ENCODE measurements at regions not wholly inside any gene's neighbourhood (a gene's known extent, or its start where the extent isn't known, plus 50 kb on each side); places are given as distances from the start of the nearest gene placed in this dataset.

DNA sequence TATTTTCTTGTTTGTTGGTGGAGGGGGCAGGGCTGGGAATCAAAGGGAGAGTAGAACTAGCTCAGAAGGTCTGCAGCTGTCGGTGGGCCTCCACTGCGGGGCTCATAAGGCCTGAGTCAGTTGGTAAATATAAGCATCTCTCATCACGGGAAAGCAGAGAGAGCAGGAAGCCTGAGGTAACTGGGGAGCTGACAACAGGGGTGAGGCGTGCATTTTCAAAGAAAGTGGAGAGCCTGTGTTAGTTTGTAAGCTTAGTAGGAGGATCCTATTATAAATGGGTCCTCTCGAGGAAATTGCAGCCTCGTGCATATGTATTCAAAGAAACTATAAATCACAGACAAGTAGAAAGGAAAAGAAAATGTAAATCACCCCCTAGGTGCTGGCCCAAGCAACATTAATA is 221.0 kb upstream of the CDH13 start:
- Histone ChIP-seq H3K27me3 (ENCODE audit: control insufficient read depth, insufficient read depth, low read length) (no peaks in the 10 kb centered on the region), H3K36me3 (ENCODE audit: control insufficient read depth, insufficient read depth, low read length) (no peaks in the 10 kb centered on the region), H3K4me3 (ENCODE audit: low read depth, low read length) (no peak overlapping the region)
- CTCF ChIA-PET, result no interaction called here
- POLR2A ChIA-PET, result no interaction called here
- no peak for DNase-seq (ENCODE audit: low read depth)
- TF ChIP-seq, protein P1, sequence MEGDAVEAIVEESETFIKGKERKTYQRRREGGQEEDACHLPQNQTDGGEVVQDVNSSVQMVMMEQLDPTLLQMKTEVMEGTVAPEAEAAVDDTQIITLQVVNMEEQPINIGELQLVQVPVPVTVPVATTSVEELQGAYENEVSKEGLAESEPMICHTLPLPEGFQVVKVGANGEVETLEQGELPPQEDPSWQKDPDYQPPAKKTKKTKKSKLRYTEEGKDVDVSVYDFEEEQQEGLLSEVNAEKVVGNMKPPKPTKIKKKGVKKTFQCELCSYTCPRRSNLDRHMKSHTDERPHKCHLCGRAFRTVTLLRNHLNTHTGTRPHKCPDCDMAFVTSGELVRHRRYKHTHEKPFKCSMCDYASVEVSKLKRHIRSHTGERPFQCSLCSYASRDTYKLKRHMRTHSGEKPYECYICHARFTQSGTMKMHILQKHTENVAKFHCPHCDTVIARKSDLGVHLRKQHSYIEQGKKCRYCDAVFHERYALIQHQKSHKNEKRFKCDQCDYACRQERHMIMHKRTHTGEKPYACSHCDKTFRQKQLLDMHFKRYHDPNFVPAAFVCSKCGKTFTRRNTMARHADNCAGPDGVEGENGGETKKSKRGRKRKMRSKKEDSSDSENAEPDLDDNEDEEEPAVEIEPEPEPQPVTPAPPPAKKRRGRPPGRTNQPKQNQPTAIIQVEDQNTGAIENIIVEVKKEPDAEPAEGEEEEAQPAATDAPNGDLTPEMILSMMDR (IDR thresholded peaks at IDR 0.05; ENCODE audit: insufficient read depth, low read depth, low read length), result no peak

GRCh38 chr16:82404586-82405315 is 222.0 kb upstream of the CDH13 start:
- TF ChIP-seq, protein P1 (IDR thresholded peaks at IDR 0.05; ENCODE audit: insufficient read depth, low read depth, low read length), result no peak
- no peaks in the 10 kb centered on the region for H3K27me3 ChIP-seq (ENCODE audit: control insufficient read depth, insufficient read depth, low read length)
- H3K36me3 ChIP-seq (ENCODE audit: control insufficient read depth, insufficient read depth, low read length), result no peaks in the 10 kb centered on the region
- ChIA-PET POLR2A (no interaction called here), CTCF (no interaction called here)
- H3K4me3 ChIP-seq (ENCODE audit: low read depth, low read length), result no peak overlapping the region
- DNase-seq (ENCODE audit: low read depth), result no peak

GRCh38 chr16:82402665-82403218 is 224.0 kb upstream of the CDH13 start:
- TF ChIP-seq, protein P1 (IDR thresholded peaks at IDR 0.05; ENCODE audit: insufficient read depth, low read depth, low read length), result no peak
- ChIA-PET CTCF (no interaction called here), POLR2A (no interaction called here)
- H3K27me3 ChIP-seq (ENCODE audit: control insufficient read depth, insufficient read depth, low read length), result no peaks in the 10 kb centered on the region
- DNase-seq (ENCODE audit: low read depth), result no peak
- no peaks in the 10 kb centered on the region for H3K36me3 ChIP-seq (ENCODE audit: control insufficient read depth, insufficient read depth, low read length)
- H3K4me3 ChIP-seq (ENCODE audit: low read depth, low read length), result no peak overlapping the region

DNA sequence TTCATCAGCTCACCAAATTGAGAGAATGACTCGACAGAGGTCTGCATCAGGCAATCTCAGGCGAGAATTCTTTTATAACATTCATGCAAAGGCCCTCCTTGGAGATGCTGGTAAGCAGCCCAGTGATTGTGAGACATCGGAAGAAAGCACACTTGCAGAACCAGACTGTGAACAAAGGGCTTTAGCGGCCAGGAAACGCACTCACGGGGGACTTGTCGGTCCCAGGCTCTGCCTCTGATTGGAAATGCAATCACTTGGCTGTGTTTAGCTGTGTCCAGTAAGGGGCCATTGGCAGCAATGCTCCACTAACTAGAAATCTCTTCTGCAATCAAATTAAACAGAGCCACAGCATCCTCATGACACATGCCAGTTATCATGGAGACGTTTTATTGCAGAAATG is 226.7 kb upstream of the CDH13 start:
- POLR2A ChIA-PET, result no interaction called here
- Histone ChIP-seq H3K4me3 (ENCODE audit: low read depth, low read length) (no peak overlapping the region), H3K27me3 (ENCODE audit: control insufficient read depth, insufficient read depth, low read length) (no peaks in the 10 kb centered on the region), H3K36me3 (ENCODE audit: control insufficient read depth, insufficient read depth, low read length) (no peaks in the 10 kb centered on the region)
- TF ChIP-seq, protein P1 (IDR thresholded peaks at IDR 0.05; ENCODE audit: insufficient read depth, low read depth, low read length), result no peak
- DNase-seq (ENCODE audit: low read depth), result no peak
- CTCF ChIA-PET, result no interaction called here

GRCh38 chr16:82396509-82396908 is 226.5 kb upstream of the MPHOSPH6 start:
- H3K27me3 ChIP-seq (ENCODE audit: control insufficient read depth, insufficient read depth, low read length), result no peaks in the 10 kb centered on the region
- CTCF ChIA-PET, result no interaction called here
- POLR2A ChIA-PET, result no interaction called here

More at GRCh38 chr16:82396509-82396908, 226.5 kb upstream of the MPHOSPH6 start:
- no peak for DNase-seq (ENCODE audit: low read depth)
- Histone ChIP-seq H3K4me3 (ENCODE audit: low read depth, low read length) (no peak overlapping the region), H3K36me3 (ENCODE audit: control insufficient read depth, insufficient read depth, low read length) (no peaks in the 10 kb centered on the region)
- TF ChIP-seq, protein P1 (IDR thresholded peaks at IDR 0.05; ENCODE audit: insufficient read depth, low read depth, low read length), result no peak

All from BJ (cell line).